Osteocyte (in vitro differentiated cells): ENCODE measurements at regions not wholly inside any gene's neighbourhood (a gene's known extent, or its start where the extent isn't known, plus 50 kb on each side); places are given as distances from the start of the nearest gene placed in this dataset.

ENCODE experiments used
- DNase-seq: peaks from one replicate; pipeline ENCODE4 v3.0.0; 2021; ENCODE audit warnings: mixed read lengths; ENCODE audit not compliant: unreplicated experiment; ENCODE audit errors: extremely low spot score
- H3K27ac Mint-ChIP-seq: one replicate; pipeline ENCODE4 v1.8.0; 2021; ENCODE audit warnings: mild to moderate bottlenecking, mixed read lengths; ENCODE audit not compliant: unreplicated experiment
- H3K27me3 Mint-ChIP-seq: one replicate; pipeline ENCODE4 v1.8.0; 2021; ENCODE audit warnings: mixed read lengths; ENCODE audit not compliant: unreplicated experiment
- H3K36me3 Mint-ChIP-seq: one replicate; pipeline ENCODE4 v1.8.0; 2021; ENCODE audit warnings: mixed read lengths; ENCODE audit not compliant: unreplicated experiment
- H3K4me1 Mint-ChIP-seq: one replicate; pipeline ENCODE4 v1.8.0; 2021; ENCODE audit warnings: mixed read lengths; ENCODE audit not compliant: unreplicated experiment
- H3K4me3 Mint-ChIP-seq: one replicate; pipeline ENCODE4 v1.8.0; 2021; ENCODE audit warnings: mild to moderate bottlenecking, moderate library complexity, mixed read lengths; ENCODE audit not compliant: unreplicated experiment
- H3K9me3 Mint-ChIP-seq: one replicate; pipeline ENCODE4 v1.8.0; 2021; ENCODE audit warnings: mixed read lengths; ENCODE audit not compliant: unreplicated experiment
- CTCF ChIP-seq: fragments of 200-600 bp; sonication (generic); IDR thresholded peaks from 2 replicates; pipeline ENCODE4 v1.5.0; 2021; ENCODE audit warnings: antibody characterized with exemption, mild to moderate bottlenecking, moderate library complexity

GRCh38 chr15:70240082-70240481 is 142.4 kb upstream of the TLE3 start:
- TF ChIP-seq CTCF = no peak
- H3K27ac Mint-ChIP-seq = no peak overlapping the region
- H3K9me3 Mint-ChIP-seq = no peaks in the 10 kb centered on the region
- peaks cover 56% of the 10 kb centered on the region for H3K27me3 Mint-ChIP-seq
- no peak overlapping the region for H3K4me3 Mint-ChIP-seq
- peaks cover 2% of the 10 kb centered on the region for H3K36me3 Mint-ChIP-seq
- H3K4me1 Mint-ChIP-seq = peaks cover 8% of the 10 kb centered on the region
- DNase-seq = no peak

- Mint-ChIP-seq H3K27ac (no peak overlapping the region), H3K36me3 (peaks cover 2% of the 10 kb centered on the region), H3K4me1 (peaks cover 11% of the 10 kb centered on the region), H3K27me3 (peaks cover 59% of the 10 kb centered on the region), H3K4me3 (no peak overlapping the region), H3K9me3 (no peaks in the 10 kb centered on the region)
- DNase-seq = no peak
- TF ChIP-seq CTCF = no peak
Observed at GRCh38 chr15:70238917-70239316, 141.2 kb upstream of the TLE3 start.

GRCh38 chr15:70237626-70238025 is 139.9 kb upstream of the TLE3 start:
- no peak for DNase-seq
- peaks cover 66% of the 10 kb centered on the region for H3K27me3 Mint-ChIP-seq

DNA sequence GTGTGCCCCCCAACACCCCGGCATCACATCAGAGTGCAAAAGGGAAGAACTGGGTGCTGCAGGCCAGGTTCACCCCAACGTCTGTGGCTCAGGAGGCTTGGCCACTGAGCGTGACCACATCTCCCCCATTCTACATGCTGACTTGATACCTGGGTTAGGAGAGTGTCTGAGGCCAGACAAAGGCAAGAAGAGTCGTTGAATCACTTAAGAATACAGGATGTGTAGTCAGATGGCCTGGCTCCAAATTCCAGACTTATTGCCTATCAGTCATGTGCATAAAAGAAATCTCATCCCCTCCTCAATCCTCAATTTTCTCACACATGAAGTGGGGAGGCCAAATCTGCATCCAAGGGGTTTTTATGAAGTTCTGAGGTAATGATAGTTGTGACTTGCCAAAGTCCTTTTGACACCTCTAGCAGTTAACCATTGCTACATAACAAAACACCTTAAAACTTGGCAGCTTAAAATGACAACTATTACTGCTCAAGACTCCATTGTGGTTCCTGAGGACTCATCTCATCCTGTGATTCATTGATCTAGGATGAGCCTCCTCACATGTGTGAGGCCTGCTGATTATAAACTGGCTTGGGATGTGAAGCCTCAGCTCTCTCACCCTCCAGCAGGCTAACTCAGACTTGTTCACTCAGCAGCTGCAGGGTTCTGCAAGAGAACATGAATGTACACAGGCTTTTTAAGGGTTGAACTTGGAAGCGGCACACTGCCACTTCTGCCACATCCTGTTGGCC is 138.8 kb upstream of the TLE3 start:
- peaks cover 10% of the 10 kb centered on the region for H3K9me3 Mint-ChIP-seq
- peaks cover 5% of the 10 kb centered on the region for H3K4me1 Mint-ChIP-seq
- TF ChIP-seq CTCF = no peak

More at GRCh38 chr15:70237626-70238025, 139.9 kb upstream of the TLE3 start:
- H3K27ac Mint-ChIP-seq = no peak overlapping the region
- peaks cover 5% of the 10 kb centered on the region for H3K4me1 Mint-ChIP-seq
- H3K4me3 Mint-ChIP-seq = no peak overlapping the region
- TF ChIP-seq CTCF = no peak
- no peaks in the 10 kb centered on the region for H3K9me3 Mint-ChIP-seq
- H3K36me3 Mint-ChIP-seq = peaks cover 2% of the 10 kb centered on the region

DNA sequence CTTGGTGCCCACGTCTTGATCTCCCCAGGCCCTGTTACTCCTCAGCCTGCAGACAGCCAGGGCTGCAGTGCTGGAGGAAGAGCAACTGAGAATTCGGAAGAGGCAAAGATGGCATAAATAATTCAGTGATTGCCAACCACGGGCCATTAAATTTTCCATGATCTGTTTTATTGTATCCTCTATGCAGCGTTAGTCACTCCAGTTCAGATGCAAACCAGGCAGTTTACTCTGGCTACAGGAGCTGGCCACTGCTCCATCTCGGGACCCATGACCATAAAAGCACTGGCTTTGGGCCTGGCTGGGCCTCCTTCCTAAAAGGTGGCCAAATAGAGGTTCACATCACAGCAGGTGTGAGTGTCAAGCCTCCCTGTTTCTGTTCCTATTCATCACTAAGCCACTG is 137.6 kb upstream of the TLE3 start:
- H3K4me1 Mint-ChIP-seq = peaks cover 5% of the 10 kb centered on the region

More for the DNA sequence above, 138.8 kb upstream of the TLE3 start:
- peaks cover 66% of the 10 kb centered on the region for H3K27me3 Mint-ChIP-seq
- no peak for DNase-seq
- no peak overlapping the region for H3K27ac Mint-ChIP-seq
- H3K4me3 Mint-ChIP-seq = no peak overlapping the region
- peaks cover 3% of the 10 kb centered on the region for H3K36me3 Mint-ChIP-seq

More for the DNA sequence above, 137.6 kb upstream of the TLE3 start:
- no peak overlapping the region for H3K4me3 Mint-ChIP-seq
- no peak for TF ChIP-seq CTCF
- peaks cover 3% of the 10 kb centered on the region for H3K36me3 Mint-ChIP-seq
- DNase-seq = no peak
- no peak overlapping the region for H3K27ac Mint-ChIP-seq
- H3K27me3 Mint-ChIP-seq = peaks cover 62% of the 10 kb centered on the region
- peaks cover 12% of the 10 kb centered on the region for H3K9me3 Mint-ChIP-seq
